WTC11 (cell line): ENCODE measurements at regions not wholly inside any gene's neighbourhood (a gene's known extent, or its start where the extent isn't known, plus 50 kb on each side); places are given as distances from the start of the nearest gene placed in this dataset.

ENCODE experiments used
- ATAC-seq: fragments of 200-7000 bp; cut with Tn5 transposase; 2 replicates; pipeline ENCODE4 v1.10.0; 2021; ENCODE audit warnings: mild to moderate bottlenecking, moderate library complexity
- CTCF ChIA-PET: fragments of 300-600 bp; sonication (Branson Sonifier 250); formaldehyde crosslinking; loops from one replicate; lab custom pipeline; 2021; ENCODE audit warnings: antibody characterized with exemption; lab: Charles Lee
- POLR2A ChIA-PET: fragments of 350-600 bp; sonication (Branson Sonifier 250); formaldehyde crosslinking; loops from one replicate; lab custom pipeline; 2021; ENCODE audit warnings: antibody characterized with exemption; lab: Charles Lee
- DNase-seq: peaks from one replicate; pipeline ENCODE4 v3.0.0; 2021; ENCODE audit warnings: low spot score
- H3K27ac Mint-ChIP-seq: 2 replicates; pipeline ENCODE4 v1.8.0; 2021; ENCODE audit warnings: mixed read lengths
- H3K27me3 Mint-ChIP-seq: 2 replicates; pipeline ENCODE4 v1.8.0; 2021; ENCODE audit warnings: low read depth, mild to moderate bottlenecking, moderate library complexity, mixed read lengths
- H3K36me3 Mint-ChIP-seq: 2 replicates; pipeline ENCODE4 v1.8.0; 2021; ENCODE audit warnings: mixed read lengths
- H3K4me1 Mint-ChIP-seq: 2 replicates; pipeline ENCODE4 v1.8.0; 2022; ENCODE audit warnings: mixed read lengths
- H3K4me3 Mint-ChIP-seq: 2 replicates; pipeline ENCODE4 v1.8.0; 2021; ENCODE audit warnings: mild to moderate bottlenecking, moderate library complexity, mixed read lengths
- H3K9me3 Mint-ChIP-seq: 2 replicates; pipeline ENCODE4 v1.8.0; 2021; ENCODE audit warnings: mixed read lengths
- ESRRA ChIP-seq: sonication (generic); formaldehyde crosslinking; IDR thresholded peaks from 2 replicates; pipeline ENCODE4 v1.8.1; 2022; ENCODE audit warnings: mild to moderate bottlenecking, missing genetic modification reagents, borderline replicate concordance
- FOXJ3 ChIP-seq: sonication (generic); formaldehyde crosslinking; IDR thresholded peaks from 2 replicates; pipeline ENCODE4 v1.9.0; 2021; ENCODE audit warnings: missing genetic modification reagents, mild to moderate bottlenecking, borderline replicate concordance
- MXD4 ChIP-seq: fragments of 250-450 bp; sonication (Bioruptor Pico); IDR thresholded peaks from 2 replicates; pipeline ENCODE4 v1.8.0; 2021; ENCODE audit warnings: mild to moderate bottlenecking, moderate library complexity, borderline replicate concordance
- SOX15 ChIP-seq: fragments of 250-450 bp; sonication (Bioruptor Pico); IDR thresholded peaks from 2 replicates; pipeline ENCODE4 v1.9.0; 2021; ENCODE audit warnings: mild to moderate bottlenecking
- ZNF138 ChIP-seq: sonication (generic); formaldehyde crosslinking; conservative IDR thresholded peaks from 2 replicates; pipeline ENCODE4 v1.8.1; 2022; ENCODE audit warnings: mild to moderate bottlenecking, moderate library complexity, missing genetic modification reagents
- ZNF232 ChIP-seq: sonication (generic); formaldehyde crosslinking; IDR thresholded peaks from 2 replicates; pipeline ENCODE4 v1.8.0; 2022; ENCODE audit warnings: mild to moderate bottlenecking, missing genetic modification reagents
- ZNF671 ChIP-seq: fragments of 250-450 bp; sonication (Bioruptor Pico); IDR thresholded peaks from 2 replicates; pipeline ENCODE4 v1.8.0; 2021; ENCODE audit warnings: mild to moderate bottlenecking
- TF ChIP-seq, protein P1 (sequence below): sonication (generic); formaldehyde crosslinking; IDR thresholded peaks from 2 replicates; pipeline ENCODE4 v1.8.0; 2022; ENCODE audit warnings: mild to moderate bottlenecking, missing genetic modification reagents
- TF ChIP-seq, protein P2 (sequence below): sonication (generic); formaldehyde crosslinking; IDR thresholded peaks from 2 replicates; pipeline ENCODE4 v1.8.1; 2023; ENCODE audit warnings: mild to moderate bottlenecking, missing genetic modification reagents
- TF ChIP-seq, protein P3 (sequence below): sonication (generic); formaldehyde crosslinking; IDR thresholded peaks from 2 replicates; pipeline ENCODE4 v1.8.1; 2023; ENCODE audit warnings: mild to moderate bottlenecking, moderate library complexity, missing genetic modification reagents
- TF ChIP-seq, protein P4 (sequence below): sonication (generic); formaldehyde crosslinking; conservative IDR thresholded peaks from 2 replicates; pipeline ENCODE4 v1.8.1; 2022; ENCODE audit warnings: mild to moderate bottlenecking, missing genetic modification reagents
- TF ChIP-seq, protein P5 (sequence below): sonication (generic); formaldehyde crosslinking; IDR thresholded peaks from 2 replicates; pipeline ENCODE4 v1.8.1; 2022; ENCODE audit warnings: missing genetic modification reagents, borderline replicate concordance
- TF ChIP-seq, protein P6 (sequence below): sonication (generic); formaldehyde crosslinking; IDR thresholded peaks from 2 replicates; pipeline ENCODE4 v1.8.0; 2022; ENCODE audit warnings: mild to moderate bottlenecking, missing genetic modification reagents
- TF ChIP-seq, protein P7 (sequence below): fragments of 250-450 bp; sonication (Bioruptor Pico); IDR thresholded peaks from 2 replicates; pipeline ENCODE4 v1.9.0; 2021; ENCODE audit warnings: mild to moderate bottlenecking

DNA sequence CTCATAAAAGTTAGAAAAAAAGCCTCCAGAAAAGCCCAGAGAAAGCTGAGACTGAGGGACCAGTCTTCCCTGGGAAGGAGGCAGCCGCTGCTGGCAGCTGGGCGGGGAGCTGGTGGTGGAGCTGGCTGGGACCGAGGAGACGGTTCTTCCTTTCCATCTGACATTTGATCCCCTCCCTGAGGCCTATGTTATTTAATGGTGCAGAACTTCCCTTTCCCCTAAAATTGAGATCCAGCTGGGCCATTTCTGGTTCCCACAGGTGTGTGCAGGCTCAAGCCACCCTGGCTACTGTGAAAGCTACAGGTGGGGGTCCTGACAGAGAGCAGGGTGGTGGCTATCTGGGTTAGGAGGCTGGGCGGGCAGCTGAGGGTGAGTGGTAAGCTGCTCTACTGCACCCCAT, 81.5 kb upstream of the FZD7 start (continued):
- TF ChIP-seq, protein P1, sequence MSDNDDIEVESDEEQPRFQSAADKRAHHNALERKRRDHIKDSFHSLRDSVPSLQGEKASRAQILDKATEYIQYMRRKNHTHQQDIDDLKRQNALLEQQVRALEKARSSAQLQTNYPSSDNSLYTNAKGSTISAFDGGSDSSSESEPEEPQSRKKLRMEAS (CRISPR knock-in tag), result no peak
- TF ChIP-seq SOX15 (no peak), MXD4 (CRISPR knock-in tag) (no peak), ZNF671 (no peak), ZNF232 (CRISPR knock-in tag) (no peak)
- TF ChIP-seq, protein P2, sequence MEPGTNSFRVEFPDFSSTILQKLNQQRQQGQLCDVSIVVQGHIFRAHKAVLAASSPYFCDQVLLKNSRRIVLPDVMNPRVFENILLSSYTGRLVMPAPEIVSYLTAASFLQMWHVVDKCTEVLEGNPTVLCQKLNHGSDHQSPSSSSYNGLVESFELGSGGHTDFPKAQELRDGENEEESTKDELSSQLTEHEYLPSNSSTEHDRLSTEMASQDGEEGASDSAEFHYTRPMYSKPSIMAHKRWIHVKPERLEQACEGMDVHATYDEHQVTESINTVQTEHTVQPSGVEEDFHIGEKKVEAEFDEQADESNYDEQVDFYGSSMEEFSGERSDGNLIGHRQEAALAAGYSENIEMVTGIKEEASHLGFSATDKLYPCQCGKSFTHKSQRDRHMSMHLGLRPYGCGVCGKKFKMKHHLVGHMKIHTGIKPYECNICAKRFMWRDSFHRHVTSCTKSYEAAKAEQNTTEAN (CRISPR knock-in tag), result no peak
- TF ChIP-seq, protein P3, sequence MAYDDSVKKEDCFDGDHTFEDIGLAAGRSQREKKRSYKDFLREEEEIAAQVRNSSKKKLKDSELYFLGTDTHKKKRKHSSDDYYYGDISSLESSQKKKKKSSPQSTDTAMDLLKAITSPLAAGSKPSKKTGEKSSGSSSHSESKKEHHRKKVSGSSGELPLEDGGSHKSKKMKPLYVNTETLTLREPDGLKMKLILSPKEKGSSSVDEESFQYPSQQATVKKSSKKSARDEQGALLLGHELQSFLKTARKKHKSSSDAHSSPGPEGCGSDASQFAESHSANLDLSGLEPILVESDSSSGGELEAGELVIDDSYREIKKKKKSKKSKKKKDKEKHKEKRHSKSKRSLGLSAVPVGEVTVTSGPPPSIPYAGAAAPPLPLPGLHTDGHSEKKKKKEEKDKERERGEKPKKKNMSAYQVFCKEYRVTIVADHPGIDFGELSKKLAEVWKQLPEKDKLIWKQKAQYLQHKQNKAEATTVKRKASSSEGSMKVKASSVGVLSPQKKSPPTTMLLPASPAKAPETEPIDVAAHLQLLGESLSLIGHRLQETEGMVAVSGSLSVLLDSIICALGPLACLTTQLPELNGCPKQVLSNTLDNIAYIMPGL (CRISPR knock-in tag), result no peak

DNA sequence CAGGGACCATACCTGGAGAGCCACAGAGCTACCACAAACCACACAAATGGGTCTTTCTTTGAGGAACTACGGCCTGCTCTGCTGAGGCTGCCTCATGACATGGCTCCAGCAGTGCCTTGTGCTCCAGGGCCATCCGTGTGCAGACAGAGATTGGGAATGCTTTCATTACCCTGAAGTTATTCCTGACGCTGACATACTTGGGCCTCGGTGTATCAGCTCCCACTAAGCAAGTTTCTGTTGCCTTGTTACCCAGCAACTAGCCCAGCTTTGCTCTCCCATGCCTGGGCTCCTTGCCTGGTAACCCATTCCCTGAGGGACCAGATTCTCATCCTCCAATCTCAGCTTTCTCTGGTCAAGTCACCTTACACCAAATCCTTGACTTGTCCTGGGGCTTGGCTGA, 80.3 kb upstream of the FZD7 start:
- TF ChIP-seq, protein P1 (CRISPR knock-in tag), result 0 out of 2 replicates have a peak, but pooled peaks have one; percentile 38
- no peak for TF ChIP-seq MXD4 (CRISPR knock-in tag)
- TF ChIP-seq, all 79 proteins: peak for 1
- ChIA-PET CTCF (interaction anchor here (0.6 to 3.6 kb wide), 4 partner anchors 12 to 93 kb away, joined by 3 to 16 read pairs (median 5); no protein-coding TSS in a partner anchor), POLR2A (interaction anchor here (0.6 to 1.0 kb wide), 2 partner anchors 19 to 458 kb away, joined by 3 to 4 read pairs; no protein-coding TSS in a partner anchor)
- Mint-ChIP-seq H3K27ac (no peak overlapping the region), H3K9me3 (no peaks in the 10 kb centered on the region), H3K36me3 (no peaks in the 10 kb centered on the region), H3K4me3 (no peak overlapping the region), H3K4me1 (peaks cover 63% of the 10 kb centered on the region), H3K27me3 (no peaks in the 10 kb centered on the region; the same call in 1 of the 2 replicates)
- no peak for ATAC-seq
- DNase-seq, result no peak

DNA sequence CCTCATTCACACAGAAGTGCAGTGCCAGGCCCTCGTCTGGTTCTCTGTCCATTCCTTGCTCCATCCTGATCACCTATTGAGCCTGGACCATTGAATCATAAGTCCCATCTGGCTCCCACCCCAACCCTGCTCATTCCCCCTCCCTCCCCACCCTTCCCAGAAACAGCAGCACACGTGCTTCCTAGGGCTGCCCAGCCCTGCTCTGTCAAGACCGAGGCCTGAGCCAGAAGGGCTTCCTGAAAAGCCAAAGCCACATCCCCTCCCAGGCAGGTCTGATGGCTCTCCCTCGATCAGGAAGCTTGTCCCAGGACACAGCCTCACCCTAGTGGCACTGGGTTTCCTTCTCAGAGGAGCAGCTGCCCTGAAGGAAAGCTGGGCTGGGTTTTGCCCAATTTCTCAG, 79.8 kb upstream of the FZD7 start:
- Mint-ChIP-seq H3K27ac (no peak overlapping the region), H3K9me3 (no peaks in the 10 kb centered on the region), H3K27me3 (no peaks in the 10 kb centered on the region; the same call in 1 of the 2 replicates), H3K4me3 (no peak overlapping the region), H3K4me1 (peaks cover 59% of the 10 kb centered on the region), H3K36me3 (no peaks in the 10 kb centered on the region)
- DNase-seq (no peak), ATAC-seq (no peak)
- CTCF ChIA-PET, result interaction anchor here (1.2 to 3.6 kb wide), 3 partner anchors 11 to 93 kb away, joined by 5 to 16 read pairs (median 5); no protein-coding TSS in a partner anchor
- POLR2A ChIA-PET, result interaction anchor here (0.6 to 1.0 kb wide), 2 partner anchors 19 to 459 kb away, joined by 3 to 4 read pairs; no protein-coding TSS in a partner anchor
- TF ChIP-seq, protein P4, sequence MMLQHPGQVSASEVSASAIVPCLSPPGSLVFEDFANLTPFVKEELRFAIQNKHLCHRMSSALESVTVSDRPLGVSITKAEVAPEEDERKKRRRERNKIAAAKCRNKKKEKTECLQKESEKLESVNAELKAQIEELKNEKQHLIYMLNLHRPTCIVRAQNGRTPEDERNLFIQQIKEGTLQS, result no peak
- TF ChIP-seq, protein P1 (CRISPR knock-in tag), result no peak
- TF ChIP-seq FOXJ3 (CRISPR knock-in tag), result no peak
- TF ChIP-seq, protein P5, sequence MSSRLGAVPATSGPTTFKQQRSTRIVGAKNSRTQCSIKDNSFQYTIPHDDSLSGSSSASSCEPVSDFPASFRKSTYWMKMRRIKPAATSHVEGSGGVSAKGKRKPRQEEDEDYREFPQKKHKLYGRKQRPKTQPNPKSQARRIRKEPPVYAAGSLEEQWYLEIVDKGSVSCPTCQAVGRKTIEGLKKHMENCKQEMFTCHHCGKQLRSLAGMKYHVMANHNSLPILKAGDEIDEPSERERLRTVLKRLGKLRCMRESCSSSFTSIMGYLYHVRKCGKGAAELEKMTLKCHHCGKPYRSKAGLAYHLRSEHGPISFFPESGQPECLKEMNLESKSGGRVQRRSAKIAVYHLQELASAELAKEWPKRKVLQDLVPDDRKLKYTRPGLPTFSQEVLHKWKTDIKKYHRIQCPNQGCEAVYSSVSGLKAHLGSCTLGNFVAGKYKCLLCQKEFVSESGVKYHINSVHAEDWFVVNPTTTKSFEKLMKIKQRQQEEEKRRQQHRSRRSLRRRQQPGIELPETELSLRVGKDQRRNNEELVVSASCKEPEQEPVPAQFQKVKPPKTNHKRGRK (CRISPR knock-in tag), result no peak
- TF ChIP-seq, protein P6, sequence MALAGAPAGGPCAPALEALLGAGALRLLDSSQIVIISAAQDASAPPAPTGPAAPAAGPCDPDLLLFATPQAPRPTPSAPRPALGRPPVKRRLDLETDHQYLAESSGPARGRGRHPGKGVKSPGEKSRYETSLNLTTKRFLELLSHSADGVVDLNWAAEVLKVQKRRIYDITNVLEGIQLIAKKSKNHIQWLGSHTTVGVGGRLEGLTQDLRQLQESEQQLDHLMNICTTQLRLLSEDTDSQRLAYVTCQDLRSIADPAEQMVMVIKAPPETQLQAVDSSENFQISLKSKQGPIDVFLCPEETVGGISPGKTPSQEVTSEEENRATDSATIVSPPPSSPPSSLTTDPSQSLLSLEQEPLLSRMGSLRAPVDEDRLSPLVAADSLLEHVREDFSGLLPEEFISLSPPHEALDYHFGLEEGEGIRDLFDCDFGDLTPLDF (CRISPR knock-in tag), result no peak
- TF ChIP-seq ESRRA, result no peak
- TF ChIP-seq, protein P7, sequence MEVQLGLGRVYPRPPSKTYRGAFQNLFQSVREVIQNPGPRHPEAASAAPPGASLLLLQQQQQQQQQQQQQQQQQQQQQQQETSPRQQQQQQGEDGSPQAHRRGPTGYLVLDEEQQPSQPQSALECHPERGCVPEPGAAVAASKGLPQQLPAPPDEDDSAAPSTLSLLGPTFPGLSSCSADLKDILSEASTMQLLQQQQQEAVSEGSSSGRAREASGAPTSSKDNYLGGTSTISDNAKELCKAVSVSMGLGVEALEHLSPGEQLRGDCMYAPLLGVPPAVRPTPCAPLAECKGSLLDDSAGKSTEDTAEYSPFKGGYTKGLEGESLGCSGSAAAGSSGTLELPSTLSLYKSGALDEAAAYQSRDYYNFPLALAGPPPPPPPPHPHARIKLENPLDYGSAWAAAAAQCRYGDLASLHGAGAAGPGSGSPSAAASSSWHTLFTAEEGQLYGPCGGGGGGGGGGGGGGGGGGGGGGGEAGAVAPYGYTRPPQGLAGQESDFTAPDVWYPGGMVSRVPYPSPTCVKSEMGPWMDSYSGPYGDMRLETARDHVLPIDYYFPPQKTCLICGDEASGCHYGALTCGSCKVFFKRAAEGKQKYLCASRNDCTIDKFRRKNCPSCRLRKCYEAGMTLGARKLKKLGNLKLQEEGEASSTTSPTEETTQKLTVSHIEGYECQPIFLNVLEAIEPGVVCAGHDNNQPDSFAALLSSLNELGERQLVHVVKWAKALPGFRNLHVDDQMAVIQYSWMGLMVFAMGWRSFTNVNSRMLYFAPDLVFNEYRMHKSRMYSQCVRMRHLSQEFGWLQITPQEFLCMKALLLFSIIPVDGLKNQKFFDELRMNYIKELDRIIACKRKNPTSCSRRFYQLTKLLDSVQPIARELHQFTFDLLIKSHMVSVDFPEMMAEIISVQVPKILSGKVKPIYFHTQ (CRISPR knock-in tag), result no peak
- no peak for TF ChIP-seq ZNF138
